SU-DHL-6 (cell line): ENCODE measurements at regions not wholly inside any gene's neighbourhood (a gene's known extent, or its start where the extent isn't known, plus 50 kb on each side); places are given as distances from the start of the nearest gene placed in this dataset.

Experiments
- CTCF ChIP-seq: fragments of 200-600 bp; sonication (generic); IDR thresholded peaks from one replicate; pipeline ENCODE4 v1.5.1; 2017; ENCODE audit warnings: antibody characterized with exemption, mild to moderate bottlenecking, low read length, moderate library complexity; ENCODE audit not compliant: insufficient read depth, poor library complexity, severe bottlenecking
- EZH2phosphoT487 ChIP-seq: fragments of 200-600 bp; sonication (generic), shearing (Covaris generic); conservative IDR thresholded peaks from 2 replicates; pipeline ENCODE4 v1.6.1; 2018; ENCODE audit warnings: mild to moderate bottlenecking, antibody characterized with exemption, low read length, moderate library complexity, mixed read lengths

- TF ChIP-seq CTCF (no peak), EZH2phosphoT487 (no peak)
Measured at GRCh38 chr1:182235604-182235951, 156.0 kb downstream of the GLUL start.
